K562 (cell line): ENCODE measurements at regions not wholly inside any gene's neighbourhood (a gene's known extent, or its start where the extent isn't known, plus 50 kb on each side); places are given as distances from the start of the nearest gene placed in this dataset.

ENCODE experiments used
- ATAC-seq: fragments of 200-7000 bp; cut with Tn5 transposase; 3 replicates; pipeline ENCODE4 v1.9.1; 2020; ENCODE audit warnings: moderate library complexity
- BruUV-seq: library from RNA; stranded (reverse); fragments of 400-500 nt; replicated peaks from 2 replicates; lab custom pipeline; 2021; lab: Mats Ljungman, UMichigan
- CTCF ChIA-PET: fragments of 300-600 bp; formaldehyde crosslinking; extraction: SDS; loops from one replicate; lab custom pipeline; 2021; ENCODE audit warnings: low intra/inter-chr PET ratio; lab: Yijun Ruan, JAX
- POLR2A ChIA-PET: fragments of 300-600, 350-650 bp; sonication (Branson Sonifier 250); formaldehyde crosslinking; extraction: SDS; loops from one replicate; lab custom pipeline; 2021; ENCODE audit warnings: antibody characterized with exemption, inconsistent platforms; lab: Yijun Ruan, JAX
- DNase-seq, 4 experiments: peaks; one replicate each; pipeline versions ENCODE4 v3.0.0 to v3.0.0-alpha.2; 2011 to 2018; ENCODE audit warnings: low spot score in 3 of 4, mixed read lengths in 3 of 4; ENCODE audit errors: extremely low read depth in 1 of 4
- FAIRE-seq: peaks from 2 replicates; lab custom pipeline; 2011; peaks lifted over from hg19 to GRCh38; lab: Jason Lieb, UNC
- H2AFZ ChIP-seq: 2 replicates; pipeline ENCODE4 v1.6.0; 2011; ENCODE audit warnings: low read depth, low read length, control low read depth, inconsistent platforms
- H3K27ac ChIP-seq: fragments of 200-600 bp; 3 replicates; pipeline ENCODE4 v1.8.0; 2011; ENCODE audit warnings: low read depth, mild to moderate bottlenecking, control low read depth, inconsistent platforms, low read length, moderate library complexity, mixed read lengths; ENCODE audit errors: extremely low read depth
- H3K27me3 ChIP-seq, 2 experiments: fragments of 300-600 bp in 1 of 2; 2 replicates in 1 of 2; 3 replicates in 1 of 2; pipeline versions ENCODE4 v1.6.0 to v1.8.0; 2011; ENCODE audit warnings: inconsistent platforms in 2 of 2, low read length in 2 of 2, mild to moderate bottlenecking in 1 of 2, mixed read lengths in 1 of 2, moderate library complexity in 1 of 2; ENCODE audit not compliant: control insufficient read depth in 2 of 2, insufficient read depth in 2 of 2
- H3K36me3 ChIP-seq: fragments of 300-600 bp; 3 replicates; pipeline ENCODE4 v1.8.0; 2011; ENCODE audit warnings: mild to moderate bottlenecking, low read length, inconsistent platforms; ENCODE audit not compliant: control insufficient read depth, insufficient read depth
- H3K4me1 ChIP-seq, 2 experiments: fragments of 200-600 bp in 1 of 2; replicated peaks in 1 of 2; 2 replicates in 1 of 2; 3 replicates in 1 of 2; pipeline versions ENCODE4 v1.5.1 to v1.8.0; 2011; ENCODE audit warnings: inconsistent platforms in 2 of 2, low read length in 2 of 2, mild to moderate bottlenecking in 1 of 2, mixed read lengths in 1 of 2, moderate library complexity in 1 of 2; ENCODE audit not compliant: control insufficient read depth in 2 of 2, insufficient read depth in 2 of 2
- H3K4me2 ChIP-seq: 2 replicates; pipeline ENCODE4 v1.6.1; 2011; ENCODE audit warnings: low read length, control low read depth, inconsistent platforms, mixed read lengths; ENCODE audit not compliant: insufficient read depth
- H3K4me3 ChIP-seq: fragments of 200-600 bp; sonication (generic), shearing (Covaris generic); 2 replicates; pipeline ENCODE4 v1.5.1; 2016; ENCODE audit warnings: control low read depth, inconsistent platforms
- H3K79me2 ChIP-seq: fragments of 200-600 bp; 3 replicates; pipeline ENCODE4 v1.8.0; 2011; ENCODE audit warnings: low read length, inconsistent platforms; ENCODE audit not compliant: control insufficient read depth, insufficient read depth
- H3K9ac ChIP-seq, 2 experiments: 2 replicates each; pipeline versions ENCODE4 v1.6.0 to v1.6.1; 2011; ENCODE audit warnings: low read depth in 2 of 2, low read length in 2 of 2, control low read depth in 1 of 2, inconsistent platforms in 1 of 2, mild to moderate bottlenecking in 1 of 2, mixed read lengths in 1 of 2; ENCODE audit not compliant: insufficient read depth in 1 of 2
- H3K9me1 ChIP-seq: one replicate; pipeline ENCODE4 v1.6.0; 2011; ENCODE audit warnings: inconsistent platforms, mild to moderate bottlenecking, low read length, moderate library complexity; ENCODE audit not compliant: control insufficient read depth, insufficient read depth
- H3K9me3 ChIP-seq: replicated peaks from 2 replicates; pipeline ENCODE4 v1.5.1; 2011; ENCODE audit warnings: low read depth, low read length, inconsistent platforms; ENCODE audit not compliant: control insufficient read depth, insufficient read depth
- H4K20me1 ChIP-seq: replicated peaks from 2 replicates; pipeline ENCODE4 v1.6.1; 2011; ENCODE audit warnings: low read length, inconsistent platforms, mixed read lengths; ENCODE audit not compliant: control insufficient read depth, insufficient read depth
- KLF1 ChIP-seq: fragments of 450-650 bp; IDR thresholded peaks from 2 replicates; pipeline ENCODE4 v1.6.1; 2016; ENCODE audit warnings: missing genetic modification characterization, missing compliant biosample characterization
- MLX ChIP-seq, 2 experiments: fragments of 450-650 bp in 1 of 2; sonication (generic) in 1 of 2; formaldehyde crosslinking; conservative IDR thresholded peaks; 2 replicates each; pipeline versions ENCODE4 v1.4.0 to v1.8.1; 2020 to 2022; ENCODE audit warnings: mild to moderate bottlenecking in 1 of 2, missing genetic modification reagents in 1 of 2
- NR0B1 ChIP-seq: fragments of 450-650 bp; IDR thresholded peaks from one replicate; pipeline ENCODE4 v1.6.1; 2018; ENCODE audit warnings: mild to moderate bottlenecking, moderate library complexity; ENCODE audit not compliant: partially characterized antibody
- NUFIP1 ChIP-seq: fragments of 450-650 bp; IDR thresholded peaks from 2 replicates; pipeline ENCODE4 v1.6.1; 2018; ENCODE audit not compliant: partially characterized antibody
- POLR2G ChIP-seq: fragments of 200-400 bp; formaldehyde crosslinking; IDR thresholded peaks from 2 replicates; pipeline ENCODE4 v1.6.1; 2017; ENCODE audit warnings: low read depth, mild to moderate bottlenecking, antibody characterized with exemption, low read length, moderate library complexity
- PYGO2 ChIP-seq: fragments of 450-650 bp; IDR thresholded peaks from 2 replicates; pipeline ENCODE4 v1.6.1; 2016; ENCODE audit warnings: mild to moderate bottlenecking, missing genetic modification characterization, moderate library complexity, missing compliant biosample characterization
- SIN3B ChIP-seq: fragments of 450-650 bp; IDR thresholded peaks from 2 replicates; pipeline ENCODE4 v1.6.1; 2017; ENCODE audit warnings: low read depth, mild to moderate bottlenecking, moderate library complexity
- SNRNP70 ChIP-seq: fragments of 200-400 bp; formaldehyde crosslinking; optimal IDR thresholded peaks from 2 replicates; pipeline ENCODE3; 2017; ENCODE audit warnings: low read depth, low read length
- TAF7 ChIP-seq: fragments of 450-650 bp; IDR thresholded peaks from 2 replicates; pipeline ENCODE4 v1.6.1; 2016; ENCODE audit warnings: missing genetic modification characterization, missing compliant biosample characterization
- TCFL5 ChIP-seq: fragments of 250-450 bp; sonication (Bioruptor Pico); conservative IDR thresholded peaks from 2 replicates; pipeline ENCODE4 v1.6.1; 2021; ENCODE audit warnings: mild to moderate bottlenecking, moderate library complexity, matching md5 sums
- TSHZ1 ChIP-seq: fragments of 250-450 bp; sonication (Bioruptor Pico); IDR thresholded peaks from 2 replicates; pipeline ENCODE4 v1.4.0; 2020; ENCODE audit warnings: mild to moderate bottlenecking, moderate library complexity
- ZNF184 ChIP-seq: sonication (generic); formaldehyde crosslinking; IDR thresholded peaks from 2 replicates; pipeline ENCODE4 v1.5.0; 2020; ENCODE audit warnings: missing genetic modification reagents
- ZNF444 ChIP-seq: fragments of 250-450 bp; sonication (Bioruptor Pico); IDR thresholded peaks from 2 replicates; pipeline ENCODE4 v1.4.0; 2020; ENCODE audit warnings: mild to moderate bottlenecking, moderate library complexity
- ZNF511 ChIP-seq: sonication (generic); formaldehyde crosslinking; IDR thresholded peaks from 2 replicates; pipeline ENCODE4 v1.8.0; 2022; ENCODE audit warnings: mild to moderate bottlenecking, missing genetic modification reagents
- ZNF584 ChIP-seq: fragments of 200-800 bp; sonication (Bioruptor generic); IDR thresholded peaks from 2 replicates; pipeline ENCODE4 v1.6.1; 2016; ENCODE audit warnings: low read depth, mild to moderate bottlenecking, missing genetic modification characterization, missing compliant biosample characterization
- WGBS: fragments of 100-300 bp; shearing (Covaris generic); methylation state at CpG from one replicate; pipeline ENCODE4 v1.1.6; 2016; ENCODE audit warnings: low coverage, mixed read lengths; ENCODE audit not compliant: insufficient coverage; ENCODE audit errors: missing lambda C conversion rate; 5-methylcytosine and 5-hydroxymethylcytosine counted together
- in situ Hi-C: fragments of 300-500 bp; cut with MboI; formaldehyde crosslinking; loops from 4 replicates; pipeline ENCODE4 v1.15.0; 2018; ENCODE audit warnings: inconsistent platforms, mixed read lengths
- intact Hi-C: fragments of 100-400 bp; cut with micrococcal nuclease; formaldehyde crosslinking; loops from 2 replicates; pipeline ENCODE4 v1.14.2; 2022

GRCh38 chr12:116416166-116416565, 138.7 kb upstream of the MED13L start:
- intact Hi-C loops (no loop called here), in situ Hi-C loops (no loop called here)
- Histone ChIP-seq H3K4me1 (peaks cover 0 to 3% of the 10 kb centered on the region in 2 experiments; a peak in 2 of 5 replicates), H3K9ac (peak overlapping the region in 1 of 2 experiments; percentile 24; a peak in 1 of 4 replicates), H3K36me3 (no peaks in the 10 kb centered on the region), H3K4me2 (no peak overlapping the region), H3K9me1 (no peaks in the 10 kb centered on the region), H4K20me1 (no peaks in the 10 kb centered on the region), H2AFZ (no peak overlapping the region), H3K4me3 (no peak overlapping the region), H3K27ac (no peak overlapping the region), H3K9me3 (no peaks in the 10 kb centered on the region), H3K27me3 (no peaks in the 10 kb centered on the region), H3K79me2 (no peaks in the 10 kb centered on the region)
- no peak for DNase-seq
- WGBS, result 28% methylated on average over 3 of the region's 3 CpGs
- BruUV-seq, result no TSS peak
- no peak for ATAC-seq
- TF ChIP-seq MLX (CRISPR knock-in tag; conservative IDR thresholded peaks at IDR 0.05) (no peak), KLF1 (tag) (no peak), PYGO2 (tag) (no peak), ZNF584 (CRISPR knock-in tag) (no peak), TSHZ1 (CRISPR knock-in tag) (no peak), TAF7 (tag) (no peak), SIN3B (no peak), ZNF511 (CRISPR knock-in tag) (no peak), SNRNP70 (no peak), TCFL5 (CRISPR knock-in tag) (no peak), ZNF184 (CRISPR knock-in tag) (no peak), NUFIP1 (no peak), NR0B1 (no peak), POLR2G (no peak), ZNF444 (CRISPR knock-in tag) (no peak)
- ChIA-PET CTCF (no interaction called here), POLR2A (interaction anchor here (0.6 to 1.0 kb wide), 2 partner anchors 23 to 30 kb away, joined by 3 read pairs; no protein-coding TSS in a partner anchor)
- no peak for FAIRE-seq
